GM21381 (cell line): ENCODE measurements at regions not wholly inside any gene's neighbourhood (a gene's known extent, or its start where the extent isn't known, plus 50 kb on each side); places are given as distances from the start of the nearest gene placed in this dataset.
"Not testable (repeated sequence)": the region's sequence is repeated elsewhere in the genome, so short reads cannot be mapped to it uniquely, and the experiment has no call there.

ENCODE experiments used
- ATAC-seq: cut with Tn5 transposase; IDR thresholded peaks from one replicate; pipeline ENCODE4 v1.9.1; 2021; ENCODE audit warnings: mild to moderate bottlenecking, moderate library complexity; ENCODE audit not compliant: unreplicated experiment

DNA sequence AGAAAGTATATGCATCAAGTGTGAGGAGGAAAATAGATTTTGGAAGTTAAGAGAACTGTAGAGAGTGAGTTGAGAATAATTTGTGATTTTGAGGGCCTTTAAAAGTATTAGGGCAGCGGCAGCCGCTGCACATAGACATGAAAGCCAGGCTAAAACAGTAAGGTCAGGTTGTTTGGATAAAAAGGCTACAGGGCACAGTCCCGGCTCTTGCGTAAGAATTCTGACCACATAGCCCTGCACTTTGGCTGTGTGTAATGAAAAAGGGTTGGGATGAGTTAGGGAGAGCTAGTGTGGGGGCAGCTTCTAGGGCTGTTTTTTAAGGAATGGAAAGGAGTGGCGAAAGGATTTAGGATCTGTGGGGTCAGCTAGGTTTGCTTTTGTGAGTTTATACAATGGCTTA, 130.8 kb downstream of the CCDC71L start:
- not testable (repeated sequence) for ATAC-seq

DNA sequence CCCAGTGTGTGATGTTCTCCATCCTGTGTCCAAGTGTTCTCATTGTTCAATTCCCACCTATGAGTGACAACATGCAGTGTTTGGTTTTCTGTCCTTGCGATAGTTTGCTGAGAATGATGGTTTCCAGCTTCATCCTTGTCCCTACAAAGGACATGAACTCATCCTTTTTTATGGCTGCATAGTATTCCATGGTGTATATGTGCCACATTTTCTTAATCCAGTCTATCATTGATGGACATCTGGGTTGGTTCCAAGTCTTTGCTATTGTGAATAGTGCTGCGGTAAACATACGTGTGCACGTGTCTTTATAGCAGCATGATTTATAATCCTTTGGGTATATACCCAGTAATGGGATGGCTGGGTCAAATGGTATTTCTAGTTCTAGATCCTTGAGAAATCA, 134.3 kb downstream of the CCDC71L start:
- not testable (repeated sequence) for ATAC-seq

DNA sequence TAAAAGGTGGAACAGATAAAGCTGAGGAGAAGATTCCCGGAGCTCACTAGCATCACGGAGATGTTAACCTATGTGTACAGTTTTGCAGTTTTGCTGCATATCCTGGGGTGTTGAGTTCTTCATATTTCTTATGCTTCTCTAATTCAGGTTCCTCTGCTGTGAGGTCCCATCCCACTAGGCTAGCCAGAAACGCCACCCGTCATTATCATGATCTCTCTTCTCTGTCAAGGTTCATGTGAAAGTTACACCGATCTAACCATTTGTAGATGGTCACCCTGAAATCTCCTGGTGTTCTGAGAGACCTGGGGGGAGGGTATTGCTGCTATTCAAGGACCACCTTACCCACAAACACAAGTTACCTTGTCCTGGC, 136.3 kb downstream of the CCDC71L start:
- no peak for ATAC-seq

DNA sequence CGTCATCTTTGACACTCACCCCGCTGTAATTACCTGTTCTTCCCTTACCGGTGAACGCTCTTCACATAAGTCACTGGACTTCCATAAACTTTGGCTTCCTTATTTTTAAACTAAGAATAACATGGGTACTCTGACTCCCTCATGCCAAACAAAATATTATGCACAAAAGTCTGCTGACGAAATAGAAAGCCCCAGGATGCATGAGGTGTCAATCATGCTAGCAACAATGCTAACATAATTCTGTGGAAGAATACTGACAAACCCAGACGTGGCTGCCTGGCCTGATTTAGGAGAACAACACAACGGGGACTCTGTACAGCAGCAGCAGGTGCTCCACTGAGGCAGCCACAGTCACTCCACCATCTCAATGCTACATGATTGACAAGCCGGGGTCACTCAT, 137.5 kb downstream of the CCDC71L start:
- ATAC-seq = no peak

DNA sequence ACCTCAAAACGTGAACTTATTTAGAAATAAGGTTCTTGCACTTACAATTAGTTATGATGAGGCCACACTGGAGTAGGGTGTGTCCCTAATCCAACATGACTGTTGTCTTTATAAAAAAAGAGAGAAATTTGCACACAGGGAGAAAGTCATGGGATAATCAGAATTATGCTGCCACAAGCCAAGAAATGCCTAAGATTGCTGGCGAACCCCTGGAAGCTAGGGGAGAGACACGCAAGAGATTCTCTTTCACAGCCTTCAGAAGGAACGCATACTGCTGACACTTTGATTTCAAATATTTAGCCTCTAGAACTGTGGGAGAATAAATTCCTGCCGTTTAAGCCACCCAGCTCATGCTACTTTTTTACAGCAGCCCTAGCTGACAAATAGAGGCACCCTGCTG, 138.3 kb downstream of the CCDC71L start:
- ATAC-seq = no peak

DNA sequence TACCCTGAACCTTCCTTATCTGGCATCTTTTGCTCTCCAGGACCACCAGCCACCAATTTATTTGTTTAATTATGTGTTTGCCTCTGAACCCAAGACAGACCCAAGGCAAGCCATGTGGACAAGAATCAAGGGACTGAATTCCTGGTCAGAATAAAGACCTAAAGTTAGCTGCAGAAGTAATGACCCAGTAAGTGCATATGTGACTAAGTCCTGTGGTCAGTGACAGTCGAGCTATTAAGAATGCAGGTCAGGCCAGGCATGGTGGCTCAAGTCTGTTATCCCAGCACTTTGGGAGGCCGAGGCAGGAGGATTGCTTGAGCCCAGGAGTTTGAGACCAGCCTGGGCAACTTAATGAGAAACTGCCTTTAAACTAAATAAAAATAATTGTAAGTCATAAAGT, 139.4 kb downstream of the CCDC71L start:
- ATAC-seq = no peak

DNA sequence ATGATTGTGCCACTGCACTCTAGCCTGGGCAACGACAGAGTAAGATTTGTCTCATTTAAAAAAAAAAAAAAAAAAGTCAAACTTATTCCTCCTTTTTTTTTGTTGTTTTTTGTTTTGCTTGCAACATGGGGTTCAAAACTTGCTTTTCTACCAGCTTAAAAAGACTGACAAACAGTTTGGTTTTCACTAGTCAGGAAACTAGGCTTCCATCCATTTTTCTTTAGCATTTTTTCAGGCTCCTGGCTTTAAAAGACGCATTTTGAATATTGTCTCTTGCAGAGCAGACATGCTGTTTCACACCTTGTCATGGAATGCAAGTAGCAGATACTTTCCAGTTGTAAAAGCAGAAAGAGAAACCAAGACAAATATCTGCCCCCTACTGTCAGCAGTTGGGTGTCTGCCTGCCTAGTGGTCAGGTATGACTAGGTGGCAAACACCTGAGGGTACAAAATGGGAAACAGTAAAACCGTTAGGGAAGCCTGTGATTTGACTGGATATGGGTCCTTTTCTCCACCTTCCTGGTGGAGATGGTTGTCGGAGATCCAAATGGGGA, 139.9 kb downstream of the CCDC71L start:
- no peak for ATAC-seq

DNA sequence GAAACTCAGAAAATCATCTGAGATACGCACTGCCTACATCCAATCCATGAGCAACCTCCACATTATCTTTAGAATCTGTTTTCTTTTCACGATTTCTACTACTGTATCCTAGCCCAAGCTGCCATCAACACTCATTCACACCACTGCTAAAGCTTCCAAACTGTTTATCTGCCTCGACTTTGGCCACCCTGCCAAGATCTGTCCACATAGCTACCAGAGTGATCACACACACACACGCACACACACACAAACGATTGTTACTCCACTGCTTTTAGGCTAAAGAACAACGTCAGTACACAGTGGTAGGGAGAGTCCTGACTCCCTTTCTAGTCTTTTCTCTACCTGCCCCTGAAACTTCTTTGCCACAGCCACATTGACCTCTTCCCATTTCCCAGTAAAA, 142.0 kb downstream of the CCDC71L start:
- ATAC-seq = no peak

DNA sequence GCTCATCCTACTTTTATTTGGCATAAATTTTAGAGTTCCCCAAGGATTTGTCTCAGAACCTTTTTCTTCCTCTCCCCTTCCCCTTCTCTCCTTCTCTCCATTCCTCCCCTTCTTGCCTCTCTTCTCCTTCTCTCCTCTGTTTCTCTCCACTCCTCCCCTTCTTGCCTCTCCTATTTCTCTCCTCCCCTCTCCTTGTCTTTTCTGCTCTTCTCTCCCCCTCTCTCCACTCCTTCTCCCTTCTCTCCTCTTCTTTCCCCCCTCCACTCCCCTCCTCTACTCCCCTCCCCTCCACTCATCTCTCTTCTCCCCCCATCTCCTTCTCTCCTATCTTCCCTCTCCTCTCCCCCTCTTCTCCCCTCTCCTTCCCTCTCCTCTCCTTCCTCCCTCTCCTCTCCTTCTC, 142.7 kb downstream of the CCDC71L start:
- no peak for ATAC-seq

DNA sequence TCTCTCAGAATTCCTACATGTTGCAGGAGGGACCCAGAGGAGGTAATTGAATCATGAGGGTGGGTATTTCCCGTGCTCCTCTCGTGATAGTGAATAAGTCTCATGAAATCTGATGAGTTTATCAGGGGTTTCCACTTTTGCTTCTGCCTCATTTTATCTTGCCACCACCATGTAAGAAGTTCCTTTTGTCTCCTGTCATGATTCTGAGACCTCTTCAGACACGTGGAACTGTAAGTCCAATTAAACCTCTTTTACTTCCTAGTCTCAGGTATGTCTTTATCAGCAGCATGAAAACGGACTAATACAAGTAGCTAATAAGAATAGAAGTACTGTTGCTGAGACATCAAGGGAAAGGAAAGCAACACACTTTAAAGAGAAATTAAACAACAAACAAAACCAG, 143.4 kb downstream of the CCDC71L start:
- no peak for ATAC-seq

DNA sequence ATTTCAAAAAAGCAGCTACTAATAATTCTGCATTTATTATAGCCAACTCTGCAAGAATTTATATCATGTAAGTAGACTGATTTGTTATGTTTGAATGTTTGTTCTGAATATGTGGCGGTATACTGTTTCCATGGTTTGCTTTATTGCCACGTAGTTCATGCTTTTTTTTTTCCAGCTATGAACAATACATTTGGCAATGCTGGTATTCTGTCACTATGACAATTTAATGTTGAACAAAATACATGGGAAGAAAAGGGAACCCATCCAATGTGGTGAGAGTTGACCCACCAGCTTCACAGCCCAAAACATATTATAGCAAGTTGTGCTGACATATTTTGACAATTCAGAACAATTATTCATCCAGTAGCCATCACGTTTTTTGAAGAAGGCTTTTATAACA, 145.6 kb downstream of the CCDC71L start:
- ATAC-seq = no peak

DNA sequence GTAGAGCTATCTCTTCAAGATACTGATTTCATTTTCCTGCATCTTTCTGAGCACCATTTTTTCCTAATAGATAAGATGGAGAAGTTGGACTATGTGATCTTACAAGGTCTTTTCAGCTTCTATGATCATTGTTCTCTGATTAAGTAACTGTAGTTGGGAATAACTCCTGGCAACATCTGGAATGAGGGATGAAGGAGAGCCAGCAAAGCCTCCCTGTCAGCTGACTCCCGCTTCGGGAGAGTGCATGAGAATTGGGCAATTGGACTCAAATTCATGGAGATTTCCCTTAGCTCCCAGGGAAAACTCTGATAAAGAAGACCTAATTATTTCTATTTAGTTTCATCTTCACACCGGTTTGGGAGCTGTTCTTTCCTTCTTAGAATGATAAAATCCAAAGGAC, 146.1 kb downstream of the CCDC71L start:
- no peak for ATAC-seq

DNA sequence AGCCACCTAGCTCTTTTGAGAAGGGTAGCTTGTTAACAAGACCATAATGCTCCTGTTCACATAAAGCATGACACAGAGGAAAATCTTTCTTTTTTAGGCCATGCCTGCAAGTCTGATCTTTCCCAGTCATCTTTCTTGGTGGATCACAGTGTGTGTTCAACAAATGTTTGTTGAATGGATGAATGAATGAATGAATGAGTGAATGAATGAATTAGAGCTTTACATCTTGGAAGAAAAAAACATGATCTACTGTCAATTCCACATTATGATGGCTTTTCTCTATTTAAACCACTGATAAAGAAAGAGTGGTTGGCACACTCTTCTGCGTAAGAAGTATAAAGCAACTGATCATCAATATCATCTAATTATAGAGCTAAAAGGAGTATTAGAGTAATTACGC, 148.7 kb downstream of the CCDC71L start:
- ATAC-seq = no peak

DNA sequence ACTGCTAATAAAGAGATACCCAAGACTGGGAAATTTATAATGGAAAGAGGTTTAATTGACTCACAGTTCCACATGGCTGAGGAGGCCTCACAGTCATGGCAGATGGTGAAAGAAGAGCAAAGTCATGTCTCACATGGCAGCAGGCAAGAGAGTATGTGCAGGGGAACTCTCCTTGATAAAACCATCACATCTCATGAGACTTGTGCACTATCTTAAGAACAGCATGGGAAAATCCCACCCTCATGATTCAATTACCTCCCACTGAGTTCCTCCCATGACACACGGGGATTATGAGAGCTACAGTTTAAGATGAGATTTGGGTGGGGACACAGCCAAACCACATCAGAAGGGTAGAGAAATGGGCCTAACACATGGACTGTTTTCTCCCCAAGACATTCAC, 156.3 kb downstream of the CCDC71L start:
- no peak for ATAC-seq

DNA sequence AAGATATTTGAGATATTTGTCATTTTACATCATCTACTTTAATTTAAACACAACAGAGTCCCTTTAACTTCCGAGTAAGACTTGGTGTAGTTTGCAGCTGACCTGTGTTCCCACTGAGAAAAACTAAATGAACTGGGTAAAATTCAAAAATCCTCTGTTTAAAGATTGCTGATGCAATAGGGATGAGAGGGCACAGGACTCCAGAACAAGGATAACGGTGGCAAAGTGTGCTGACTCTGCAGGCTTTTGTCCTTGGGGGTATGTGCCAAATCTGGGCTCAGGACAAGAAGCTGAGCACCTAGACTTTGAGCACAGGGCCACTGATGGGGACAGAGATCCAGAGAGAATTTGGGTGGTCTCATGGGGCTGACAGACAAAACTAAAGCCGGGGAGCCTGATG, 156.8 kb downstream of the CCDC71L start:
- ATAC-seq = no peak

DNA sequence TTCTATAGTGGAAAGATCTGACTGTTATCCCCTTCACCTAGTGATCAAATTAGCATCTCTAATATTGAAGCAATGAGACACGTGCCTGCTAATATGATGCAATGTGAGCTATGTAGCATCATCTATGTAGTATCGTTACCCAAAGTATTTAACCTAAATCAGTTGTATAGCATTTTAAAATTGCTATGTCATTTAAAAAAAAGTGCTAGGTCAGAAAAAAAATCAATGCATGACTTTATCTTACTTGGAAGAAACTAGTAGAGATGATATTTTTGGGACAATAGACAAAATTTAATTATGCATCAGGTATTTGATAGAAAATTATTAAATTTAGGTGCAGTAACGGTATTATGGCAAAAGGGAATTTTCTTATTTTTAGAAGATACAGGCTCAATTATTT, 157.3 kb downstream of the CCDC71L start:
- no peak for ATAC-seq

DNA sequence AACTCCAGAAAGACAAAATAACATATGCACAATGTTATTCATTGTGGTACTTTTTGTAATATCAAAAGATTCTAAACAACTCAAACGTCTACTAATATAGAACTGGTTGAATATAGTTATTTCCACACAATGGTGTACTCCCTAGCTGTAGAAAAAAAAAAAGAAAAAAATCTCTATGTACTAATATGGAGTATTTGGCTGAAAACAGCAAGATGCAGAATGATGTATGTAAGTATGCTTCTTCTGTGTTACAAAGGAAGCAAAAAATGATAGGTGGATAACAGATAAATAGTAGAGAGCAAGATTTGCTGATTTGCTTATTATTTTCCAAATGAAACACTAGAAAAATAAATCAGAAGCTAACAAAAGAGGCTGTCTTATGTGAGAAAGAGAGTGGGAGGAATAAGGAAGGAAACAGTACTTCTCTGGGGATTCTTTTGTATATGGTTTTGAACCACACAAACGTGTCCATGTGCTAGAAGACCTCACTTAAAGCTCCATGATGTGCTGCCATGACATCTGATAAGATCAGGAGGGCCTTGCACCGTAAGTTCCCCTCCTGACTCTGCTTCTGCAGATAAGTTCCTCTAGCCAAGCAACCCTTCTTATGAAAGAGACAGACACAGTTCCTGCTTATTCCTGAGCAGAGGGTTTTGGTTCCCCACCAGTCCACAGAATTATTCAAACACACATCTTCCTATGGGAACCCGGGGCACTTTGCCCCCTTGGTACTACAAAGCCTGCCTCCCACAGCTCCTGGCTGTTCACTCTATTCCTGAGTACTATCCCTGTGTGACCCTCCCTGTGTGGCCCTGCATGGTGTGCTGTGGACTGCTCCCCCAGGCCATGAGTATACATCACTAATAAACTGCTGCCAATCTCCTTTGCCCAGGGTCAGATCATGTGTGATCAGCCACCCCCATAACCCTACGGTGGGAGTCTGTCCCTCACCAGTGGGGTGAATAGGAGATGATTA, 159.1 kb downstream of the CCDC71L start:
- no peak for ATAC-seq

DNA sequence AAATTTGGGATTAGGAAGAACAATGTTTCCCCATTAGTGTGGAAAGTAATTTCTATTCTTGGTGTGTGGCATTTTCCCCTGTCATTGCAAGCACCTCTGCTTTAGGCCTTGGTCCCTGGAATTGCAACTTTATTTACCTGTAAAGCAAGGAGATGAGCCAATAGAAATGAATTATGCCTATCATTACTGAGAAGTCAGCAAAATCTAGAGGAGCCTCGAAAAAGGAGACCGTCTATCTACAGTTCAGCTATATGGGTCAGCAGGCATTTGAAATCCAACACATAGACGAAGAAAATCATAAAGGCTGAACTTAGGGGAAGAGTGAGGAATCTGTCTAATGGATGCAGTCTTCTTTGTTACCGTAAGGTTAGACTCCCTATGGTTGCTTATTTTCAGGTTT, 161.1 kb downstream of the CCDC71L start:
- no peak for ATAC-seq

DNA sequence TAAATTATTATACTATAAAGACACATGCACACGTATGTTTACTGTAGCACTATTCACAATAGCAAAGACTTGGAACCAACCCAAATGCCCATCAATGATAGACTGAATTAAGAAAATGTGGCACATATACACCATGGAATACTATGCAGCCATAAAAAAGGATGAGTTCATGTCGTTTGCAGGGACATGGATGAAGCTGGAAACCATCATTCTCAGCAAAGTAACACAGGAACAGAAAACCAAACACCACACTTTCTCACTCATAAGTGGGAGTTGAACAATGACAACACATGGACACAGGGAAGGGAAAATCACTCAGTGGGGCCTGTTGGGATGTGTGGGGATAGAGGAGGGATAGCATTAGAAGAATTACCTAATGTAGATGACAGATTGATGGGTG, 163.0 kb downstream of the CCDC71L start:
- ATAC-seq = not testable (repeated sequence)

DNA sequence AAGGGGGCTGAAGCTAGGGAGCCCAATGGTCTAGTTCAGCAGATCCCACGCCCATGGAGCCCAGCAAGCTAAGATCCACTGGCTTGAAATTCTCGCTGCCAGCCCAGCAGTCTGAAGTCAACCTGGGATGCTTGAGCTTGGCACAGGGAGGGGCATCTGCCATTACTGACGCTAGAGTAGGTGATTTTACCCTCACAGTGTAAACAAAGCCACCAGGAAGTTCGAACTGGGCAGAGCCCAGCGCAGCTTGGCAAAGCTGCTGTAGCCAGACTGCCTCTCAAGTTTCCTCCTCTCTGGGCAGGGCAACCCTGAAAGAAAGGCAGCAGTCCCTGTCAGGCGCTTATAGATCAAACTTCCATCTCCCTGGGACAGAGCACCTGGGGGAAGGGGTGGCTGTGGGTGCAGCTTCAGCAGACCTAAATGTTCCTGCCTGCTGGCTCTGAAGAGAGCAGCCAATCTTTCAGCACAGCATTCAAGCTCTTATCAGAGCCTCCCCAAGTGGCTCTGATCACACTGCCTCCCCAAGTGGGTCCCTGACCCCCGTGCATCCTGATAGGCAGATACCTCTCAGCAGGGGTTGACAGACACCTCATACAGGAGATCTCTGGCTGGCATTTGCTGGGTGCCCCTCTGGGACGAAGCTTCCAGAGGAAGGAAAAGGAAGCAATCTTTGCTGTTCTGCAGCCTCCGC, 167.8 kb downstream of the CCDC71L start:
- ATAC-seq = no peak

DNA sequence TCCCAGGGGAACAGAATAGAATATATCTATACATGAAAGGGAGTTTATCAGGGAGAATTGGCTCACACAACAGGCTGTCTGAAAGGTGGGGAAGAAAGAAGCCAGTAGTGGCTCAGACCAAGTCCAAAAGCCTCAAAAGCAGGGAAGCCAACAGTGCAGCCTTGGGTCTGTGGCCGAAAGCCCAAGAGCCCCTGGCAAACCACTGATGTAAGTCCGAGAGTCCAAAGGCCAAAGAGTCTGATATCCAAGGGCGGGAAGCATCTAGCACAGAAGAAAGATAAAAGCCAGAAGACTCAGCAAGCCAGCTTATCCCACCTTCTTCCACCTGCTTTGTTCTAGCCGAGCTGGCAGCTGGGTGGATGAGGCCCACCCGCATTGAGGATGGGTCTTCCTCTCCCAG, 172.5 kb downstream of the CCDC71L start:
- no peak for ATAC-seq

DNA sequence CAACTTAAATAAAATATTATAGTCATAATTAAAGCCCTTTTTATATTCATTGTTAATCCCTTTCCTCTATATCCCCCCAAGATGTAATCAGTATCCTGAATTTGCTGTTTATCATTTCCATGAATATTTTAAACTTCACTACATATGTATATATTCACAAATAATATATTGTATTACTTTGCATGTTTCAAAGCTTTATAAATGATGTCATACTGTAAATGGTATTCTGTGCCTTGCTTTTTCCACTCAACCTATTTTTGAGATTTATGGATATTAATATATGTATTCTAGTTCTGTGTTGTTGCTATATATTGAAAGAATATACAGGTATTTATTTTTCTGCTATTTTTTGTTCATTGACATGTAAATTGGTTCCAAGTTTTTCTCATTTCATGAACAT, 173.1 kb downstream of the CCDC71L start:
- ATAC-seq = no peak
